ENCODE measurements at regions not wholly inside any gene's neighbourhood (a gene's known extent, or its start where the extent isn't known, plus 50 kb on each side); places are given as distances from the start of the nearest gene placed in this dataset.
"Not testable (repeated sequence)": the region's sequence is repeated elsewhere in the genome, so short reads cannot be mapped to it uniquely, and the experiment has no call there.

- DNase-seq = no peak
Measured at GRCh38 chr7:83821866-83822265, 172.9 kb upstream of the SEMA3E start.

- no peak for DNase-seq
Measured at GRCh38 chr7:83820641-83821040, 171.7 kb upstream of the SEMA3E start.

GRCh38 chr7:83819911-83820310 is 171.0 kb upstream of the SEMA3E start:
- DNase-seq = no peak

GRCh38 chr7:83814480-83814879 is 165.5 kb upstream of the SEMA3E start:
- DNase-seq = no peak

GRCh38 chr7:83812563-83812962 is 163.6 kb upstream of the SEMA3E start:
- not testable (repeated sequence) for DNase-seq

GRCh38 chr7:83808982-83809381 is 160.0 kb upstream of the SEMA3E start:
- DNase-seq = no peak

- no peak for DNase-seq
Measured at GRCh38 chr7:83807774-83808173, 158.8 kb upstream of the SEMA3E start.

GRCh38 chr7:83806538-83806937 is 157.6 kb upstream of the SEMA3E start:
- no peak for DNase-seq

GRCh38 chr7:83799333-83799732 is 150.4 kb upstream of the SEMA3E start:
- no peak for DNase-seq

GRCh38 chr7:83798489-83798888 is 149.6 kb upstream of the SEMA3E start:
- DNase-seq = no peak

GRCh38 chr7:83796760-83797159 is 147.8 kb upstream of the SEMA3E start:
- DNase-seq = no peak

GRCh38 chr7:83794829-83795228 is 145.9 kb upstream of the SEMA3E start:
- DNase-seq = no peak

- DNase-seq = no peak
Measured at GRCh38 chr7:83793558-83793957, 144.6 kb upstream of the SEMA3E start.

GRCh38 chr7:83791737-83792136 is 142.8 kb upstream of the SEMA3E start:
- DNase-seq = no peak

- DNase-seq = no peak
Measured at GRCh38 chr7:83786858-83787257, 137.9 kb upstream of the SEMA3E start.

- DNase-seq = no peak
Measured at GRCh38 chr7:83782628-83783027, 133.7 kb upstream of the SEMA3E start.

GRCh38 chr7:83778073-83778443 is 129.1 kb upstream of the SEMA3E start:
- DNase-seq = no peak

- no peak for DNase-seq
Measured at GRCh38 chr7:83777406-83778072, 128.6 kb upstream of the SEMA3E start.

- no peak for DNase-seq
Measured at GRCh38 chr7:83769407-83769806, 120.5 kb upstream of the SEMA3E start.

- no peak for DNase-seq
Measured at GRCh38 chr7:83751217-83751616, 102.3 kb upstream of the SEMA3E start.

- no peak for DNase-seq
Measured at GRCh38 chr7:83749495-83749894, 100.6 kb upstream of the SEMA3E start.

- DNase-seq = no peak
Measured at GRCh38 chr7:83739527-83739926, 90.6 kb upstream of the SEMA3E start.

GRCh38 chr7:83738291-83738835 is 89.4 kb upstream of the SEMA3E start:
- no peak for DNase-seq

GRCh38 chr7:83732305-83732704 is 83.4 kb upstream of the SEMA3E start:
- DNase-seq = no peak

- no peak for DNase-seq
Measured at GRCh38 chr7:83731154-83731553, 82.2 kb upstream of the SEMA3E start.
